GM21526 (cell line): ENCODE measurements at regions not wholly inside any gene's neighbourhood (a gene's known extent, or its start where the extent isn't known, plus 50 kb on each side); places are given as distances from the start of the nearest gene placed in this dataset.
A peak's percentile ranks its signal among the peaks of the same experiment; 100 is the strongest.

ENCODE experiments used
- ATAC-seq: cut with Tn5 transposase; IDR thresholded peaks from one replicate; pipeline ENCODE4 v1.9.1; 2021; ENCODE audit warnings: moderate library complexity; ENCODE audit not compliant: unreplicated experiment, low FRiP score

DNA sequence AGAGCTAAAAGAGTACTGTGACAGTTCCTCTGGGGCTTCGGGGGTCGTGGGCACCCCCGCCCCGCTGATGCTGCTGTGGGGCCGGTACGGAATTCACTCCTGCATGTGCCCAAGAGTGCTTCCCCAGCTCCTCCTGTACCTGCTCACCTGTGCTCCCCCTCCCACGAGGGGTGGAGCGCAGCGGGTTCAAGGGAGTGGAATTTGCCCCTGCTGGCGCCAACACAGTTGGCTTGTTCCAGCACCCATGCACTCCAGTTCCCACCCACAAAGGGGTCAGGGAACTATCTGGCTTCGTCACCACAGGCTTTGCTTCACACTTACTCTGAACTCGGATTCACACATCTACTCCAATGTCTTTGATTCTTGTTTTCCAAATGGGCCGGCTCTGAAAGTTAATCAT is 1086.9 kb upstream of the CDH6 start:
- no peak for ATAC-seq

DNA sequence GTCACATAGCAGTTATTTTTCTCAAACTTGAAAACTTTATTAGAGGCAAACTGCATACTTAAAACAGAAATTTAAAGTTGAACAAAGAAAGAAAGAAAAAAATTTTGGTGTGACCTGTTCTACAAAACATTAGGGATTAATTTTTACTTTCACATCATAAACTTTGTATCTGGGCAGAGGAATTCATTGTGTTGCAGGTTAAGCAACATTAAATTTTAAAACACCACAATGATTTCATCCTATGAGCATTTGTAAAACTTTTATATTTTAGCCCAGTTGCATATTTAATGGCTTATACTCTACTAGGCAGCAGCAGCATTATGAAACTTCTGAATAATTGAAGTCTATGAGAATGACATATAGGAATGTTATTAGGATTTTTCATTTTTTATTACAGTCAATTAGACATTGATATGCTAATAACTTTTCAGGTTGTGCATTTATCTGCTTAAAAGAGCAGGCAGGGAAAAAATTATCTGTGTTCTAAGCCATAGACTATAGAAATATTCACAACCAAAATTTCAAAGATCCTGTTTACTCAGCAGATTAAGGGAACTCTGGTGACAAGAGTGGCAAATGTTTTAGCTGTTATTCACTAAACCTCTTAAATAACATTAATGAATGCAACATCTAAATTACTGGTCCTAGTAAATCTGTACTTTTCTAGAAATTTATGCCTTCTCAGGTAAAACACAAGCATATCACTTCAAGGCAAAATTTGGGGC is 1088.5 kb upstream of the CDH6 start:
- ATAC-seq: no peak

DNA sequence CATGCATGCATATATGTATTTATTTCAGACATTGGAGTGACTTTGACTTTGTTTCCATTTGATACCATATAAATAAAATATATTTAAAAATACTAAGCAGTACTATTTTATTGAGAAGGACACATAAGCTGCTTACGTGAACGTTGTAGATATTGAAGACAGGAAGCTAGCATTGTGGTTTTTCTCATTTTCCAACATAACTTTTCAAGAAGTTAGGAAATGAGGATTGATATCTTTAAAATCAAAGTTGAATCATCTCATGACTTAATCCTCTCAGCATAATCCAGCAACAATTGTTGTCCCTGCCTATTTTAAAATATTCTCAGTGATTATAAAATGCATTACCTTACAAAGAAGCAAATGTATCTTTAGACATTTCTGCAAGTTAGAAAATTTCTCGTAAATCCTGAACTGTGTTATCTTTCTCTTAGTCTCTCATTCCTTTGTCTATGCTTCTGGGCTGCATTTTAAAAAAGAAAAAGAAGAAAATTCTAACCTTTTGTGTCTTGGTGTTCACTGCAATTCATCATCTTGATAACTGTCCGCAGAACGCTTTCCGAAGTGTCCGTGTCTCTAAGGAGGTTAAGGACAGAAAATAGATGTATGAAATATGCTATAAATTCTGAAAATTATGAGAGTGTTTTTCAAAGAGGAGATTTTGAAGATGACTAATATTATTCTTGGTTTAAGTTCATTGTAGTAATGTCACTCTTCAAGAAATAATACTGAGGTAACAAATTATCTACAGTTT is 1089.9 kb upstream of the CDH6 start:
- no peak for ATAC-seq

- no peak for ATAC-seq
These were observed 1090.4 kb upstream of the CDH6 start for GRCh38 chr5:30103052-30103451.

GRCh38 chr5:30102185-30102584 is 1091.3 kb upstream of the CDH6 start:
- ATAC-seq: no peak

DNA sequence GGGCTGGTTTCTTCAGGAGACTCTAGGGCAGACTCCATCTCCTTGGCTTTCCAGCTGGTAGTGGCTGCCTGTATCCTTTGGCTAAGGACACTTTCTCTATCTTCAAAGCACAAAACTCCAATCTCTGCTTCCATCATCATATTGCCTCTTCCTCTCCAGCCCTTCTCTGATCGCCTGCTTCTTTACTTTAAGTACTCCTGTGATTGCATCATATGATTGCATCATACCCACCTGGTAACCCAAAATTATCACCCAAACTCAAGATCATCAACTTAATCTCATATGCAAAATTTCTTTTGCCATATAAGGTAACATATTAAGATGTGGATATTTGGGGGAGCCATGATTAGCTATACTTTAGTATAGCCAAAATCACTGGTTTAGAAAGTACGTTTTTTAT is 1092.6 kb upstream of the CDH6 start:
- ATAC-seq: no peak

- ATAC-seq: no peak
These were observed 1093.3 kb upstream of the CDH6 start for GRCh38 chr5:30100148-30100713.

DNA sequence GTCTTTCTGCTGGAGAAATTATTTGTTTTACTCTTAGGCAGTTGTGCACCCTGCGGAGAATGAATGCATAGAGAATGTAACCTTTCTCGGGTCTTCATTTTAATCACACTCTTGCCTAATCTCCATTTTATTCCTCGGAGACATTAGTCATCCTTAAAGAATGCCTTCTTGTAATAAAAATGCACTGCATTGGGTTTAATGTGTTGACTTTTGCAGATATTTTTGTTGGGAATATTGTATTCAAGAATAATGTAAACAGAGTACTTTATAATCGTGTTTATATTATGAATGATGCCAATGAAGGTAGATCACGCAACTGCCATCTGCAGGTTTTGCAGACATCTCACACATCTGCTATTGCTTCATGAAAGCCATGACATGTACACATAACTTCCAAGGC is 1093.9 kb upstream of the CDH6 start:
- no peak for ATAC-seq

- no peak for ATAC-seq
These were observed 1094.5 kb upstream of the CDH6 start for GRCh38 chr5:30098940-30099339.

DNA sequence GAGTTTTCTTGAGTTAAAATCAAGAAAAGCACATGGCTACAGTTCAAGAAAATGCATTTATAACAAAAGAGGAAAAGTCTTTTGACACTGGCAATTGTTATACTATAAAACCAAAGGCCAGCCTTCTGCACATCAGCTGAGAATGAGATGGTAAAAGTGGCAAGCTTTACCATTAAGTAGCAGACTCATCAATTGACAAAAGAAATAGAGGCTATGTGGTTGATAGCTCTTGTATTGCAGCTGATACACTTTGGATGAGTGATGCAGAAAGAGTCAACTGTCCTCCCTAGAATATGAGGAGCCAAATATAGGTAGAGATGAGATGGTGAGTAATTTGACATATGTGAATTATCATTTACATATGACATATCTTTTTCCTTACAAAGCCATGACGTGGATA is 1100.9 kb upstream of the CDH6 start:
- no peak for ATAC-seq

GRCh38 chr5:30069441-30070263 is 1123.8 kb upstream of the CDH6 start:
- no peak for ATAC-seq

GRCh38 chr5:30063503-30063902 is 1130.0 kb upstream of the CDH6 start:
- ATAC-seq: no peak

- ATAC-seq: no peak
These were observed 1141.5 kb upstream of the CDH6 start for GRCh38 chr5:30051976-30052375.

- no peak for ATAC-seq
These were observed 1143.2 kb upstream of the CDH6 start for GRCh38 chr5:30050056-30050815.

DNA sequence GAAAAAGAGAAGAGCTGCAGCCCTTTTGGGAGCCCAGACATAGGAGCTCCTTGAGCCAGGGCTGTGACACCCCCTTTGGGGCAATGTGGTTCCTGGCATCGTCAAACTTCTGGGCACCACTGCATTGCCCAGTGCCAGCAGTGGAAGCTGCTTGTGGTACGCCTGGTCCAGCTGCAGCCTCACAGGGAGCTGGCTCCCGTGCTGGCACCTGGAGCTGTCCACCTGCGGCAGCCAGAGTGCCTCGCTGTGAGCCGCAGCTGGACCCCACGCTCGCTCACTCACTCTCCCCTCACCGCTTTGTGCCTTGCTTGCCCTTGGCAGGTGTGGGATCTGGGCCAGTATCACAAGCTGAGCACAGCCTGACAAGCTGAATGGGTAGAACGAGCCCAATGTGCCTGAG is 1150.8 kb upstream of the CDH6 start:
- no peak for ATAC-seq

DNA sequence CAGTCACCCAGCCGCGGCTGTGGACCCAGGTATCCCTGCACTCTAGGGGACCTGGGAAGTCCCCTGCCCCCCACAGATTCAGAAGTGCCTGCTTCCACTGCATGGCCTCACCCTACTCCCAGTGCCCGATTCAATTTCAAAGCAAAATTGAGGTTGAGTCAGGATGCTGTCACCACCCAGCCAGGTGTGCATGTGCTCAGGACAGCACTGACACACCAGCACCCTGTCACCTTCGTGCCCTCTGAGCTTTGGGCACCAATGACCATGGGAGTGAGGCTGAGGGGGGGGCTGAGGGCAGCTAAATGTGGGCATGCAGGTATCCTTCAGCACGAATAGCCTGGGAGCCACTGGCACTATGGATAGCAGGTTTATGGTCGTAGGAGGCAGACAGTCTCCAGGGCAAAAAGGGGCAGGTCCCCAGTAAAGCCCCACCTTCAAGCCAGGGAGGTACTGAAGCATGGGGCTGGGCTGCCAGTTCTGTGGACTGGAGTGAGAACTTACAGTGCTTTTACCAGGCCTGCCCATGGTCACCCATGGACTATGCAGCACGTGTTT is 1151.6 kb upstream of the CDH6 start:
- no peak for ATAC-seq

- no peak for ATAC-seq
These were observed 1152.2 kb upstream of the CDH6 start for GRCh38 chr5:30041291-30041690.

DNA sequence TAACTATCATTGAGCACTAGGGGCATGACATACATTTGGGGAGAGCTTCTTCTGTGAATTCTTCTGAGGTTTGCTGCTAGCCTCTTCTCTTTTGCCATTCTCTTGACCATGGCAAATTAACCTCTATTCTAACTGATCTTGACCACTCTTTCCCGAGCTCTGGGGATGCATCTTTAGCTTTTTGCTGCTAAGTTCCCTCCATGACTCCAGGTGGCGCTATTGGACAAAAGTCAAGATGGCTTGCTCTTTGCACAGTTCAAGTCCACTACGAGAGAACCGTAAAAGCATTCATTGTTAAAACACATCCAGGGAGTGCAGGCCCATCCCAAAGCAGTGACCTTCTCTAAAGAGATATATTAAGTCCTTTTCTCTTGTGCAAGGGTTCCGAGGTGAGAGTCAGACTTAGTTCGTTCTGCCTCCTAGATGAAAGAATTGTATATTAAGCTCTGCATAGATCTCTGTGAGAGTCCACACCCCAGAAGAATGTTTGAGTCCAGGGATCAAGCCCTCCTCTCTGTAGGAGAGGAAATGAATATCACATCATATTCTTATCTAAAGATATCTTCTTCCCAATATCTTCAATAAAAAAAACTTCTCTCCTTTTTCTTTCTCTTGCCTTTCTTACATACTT is 1152.9 kb upstream of the CDH6 start:
- peak; percentile 77 for ATAC-seq

DNA sequence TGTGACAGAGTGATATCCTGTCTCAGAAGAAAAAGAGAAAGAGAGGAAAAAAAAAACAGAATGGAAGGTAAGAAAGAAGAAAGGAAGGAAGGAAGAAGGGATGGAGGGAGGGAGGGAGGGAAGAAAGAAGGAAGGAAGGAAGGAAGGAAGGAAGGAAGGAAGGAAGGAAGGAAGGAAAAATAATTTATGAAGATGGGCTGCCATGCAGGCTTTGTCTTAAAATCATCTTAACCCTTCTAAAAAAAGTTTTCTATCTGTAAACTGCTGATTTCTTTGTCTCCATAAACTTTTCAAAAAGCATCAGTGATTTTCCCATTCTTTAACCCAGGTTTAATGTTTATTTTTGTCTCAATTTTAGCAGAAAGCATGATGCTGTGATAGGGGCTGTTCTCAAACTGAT is 1154.1 kb upstream of the CDH6 start:
- ATAC-seq: no peak

GRCh38 chr5:30034870-30035269 is 1158.6 kb upstream of the CDH6 start:
- no peak for ATAC-seq
